ENCODE measurements at regions not wholly inside any gene's neighbourhood (a gene's known extent, or its start where the extent isn't known, plus 50 kb on each side); places are given as distances from the start of the nearest gene placed in this dataset.

DNA sequence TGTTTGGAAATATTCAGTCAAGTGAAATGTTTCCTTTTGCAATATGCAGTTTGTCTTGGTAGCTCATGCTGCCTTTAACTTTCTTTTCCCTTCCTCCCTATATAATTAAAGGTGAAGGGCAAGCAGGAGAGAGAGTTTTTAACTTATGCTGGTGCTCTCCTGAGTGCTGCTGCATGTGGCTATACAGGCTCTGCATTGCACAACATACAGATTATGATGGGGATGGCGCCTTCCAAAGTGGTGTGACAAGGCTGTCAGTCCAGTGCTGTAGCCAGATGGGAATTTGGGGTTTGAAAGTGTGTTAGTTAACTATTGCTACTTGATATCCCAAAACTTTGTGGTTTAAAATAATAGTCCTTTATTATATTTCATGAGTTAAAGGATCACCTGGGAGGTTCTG lies 199.0 kb downstream of the ATP23 start:
- DNase-seq: no peak

DNA sequence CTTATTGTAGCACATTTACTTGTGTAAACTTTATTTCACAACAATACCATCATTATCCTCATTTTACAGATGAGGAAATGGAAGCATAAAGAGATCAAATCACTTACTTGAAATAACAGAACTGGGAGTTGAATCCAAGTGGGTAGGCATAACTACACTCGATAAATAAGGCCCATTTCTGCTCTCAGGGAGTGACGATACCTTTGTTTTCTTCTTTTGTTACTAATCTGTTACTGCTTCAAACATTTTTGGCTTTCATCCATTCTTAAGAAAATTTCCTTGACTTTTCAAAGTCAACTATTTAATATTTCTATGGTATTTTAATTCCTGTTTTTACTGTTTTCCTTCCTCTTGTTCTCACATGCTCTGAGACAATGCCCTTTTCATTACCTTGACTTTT lies 201.6 kb downstream of the ATP23 start:
- no peak for DNase-seq

DNA sequence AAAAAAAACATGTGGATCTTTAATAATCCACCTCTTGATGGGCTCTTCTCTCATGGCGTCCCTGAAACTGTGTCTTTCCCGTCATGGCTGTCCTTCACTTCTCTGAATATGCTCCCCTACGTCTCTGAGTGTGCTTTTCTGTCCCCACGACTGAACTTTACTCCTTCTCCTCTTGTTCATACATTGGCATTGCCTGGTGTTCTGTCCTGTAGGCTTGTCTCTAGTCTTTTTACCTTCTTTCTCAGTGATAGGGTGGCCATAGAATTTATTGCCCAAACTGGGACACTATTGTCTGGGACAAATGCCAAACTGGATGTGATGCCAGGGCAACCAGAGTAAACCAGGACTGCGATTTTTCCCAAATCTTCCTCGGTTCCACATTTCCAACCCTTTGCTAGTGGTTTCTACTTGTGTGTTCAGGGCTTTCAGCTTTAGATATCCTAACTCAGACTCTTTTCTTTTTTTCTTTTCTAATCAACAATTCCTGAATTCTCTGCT lies 202.2 kb downstream of the ATP23 start:
- no peak for DNase-seq

DNA sequence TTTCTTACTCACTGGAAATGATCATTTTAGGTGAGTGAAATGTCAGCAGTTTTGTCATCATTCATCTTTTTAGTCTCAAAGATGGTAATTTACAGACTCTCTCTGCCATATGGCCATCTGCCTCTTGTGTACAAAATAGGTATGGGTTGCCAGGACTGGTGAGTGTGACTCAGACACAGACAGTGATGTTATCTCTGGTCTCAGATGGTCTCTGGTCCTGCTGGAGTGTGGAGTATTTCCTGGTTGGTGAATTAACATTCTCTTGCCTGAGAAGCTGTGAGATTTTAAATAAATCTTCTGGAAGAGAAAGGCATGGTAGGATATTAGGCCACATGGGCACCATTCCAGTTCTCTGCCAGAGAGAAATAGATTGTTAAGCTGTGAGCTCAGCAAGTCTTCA lies 207.0 kb downstream of the ATP23 start:
- DNase-seq: no peak

DNA sequence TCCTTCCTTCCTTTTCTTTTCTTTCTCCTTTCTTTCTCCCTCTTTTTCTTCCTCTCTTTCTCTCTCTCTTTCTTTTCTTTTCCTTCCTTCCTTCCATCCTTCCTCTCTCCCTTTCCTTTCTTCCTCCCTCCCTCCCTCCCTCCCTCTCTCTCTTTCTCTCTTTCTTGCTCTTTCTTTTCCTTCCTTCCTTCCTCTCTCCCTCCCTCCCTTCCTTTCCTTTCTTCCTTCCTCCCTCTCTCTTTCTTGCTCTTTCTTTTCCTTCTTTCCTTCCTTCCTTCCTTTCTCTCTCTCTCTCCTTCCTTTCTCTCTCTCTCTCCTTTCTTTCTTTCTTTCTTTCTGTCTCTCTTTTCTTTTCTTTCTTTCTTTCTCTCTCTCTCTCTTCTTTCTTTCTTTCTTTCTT lies 207.6 kb downstream of the ATP23 start:
- DNase-seq: no peak

DNA sequence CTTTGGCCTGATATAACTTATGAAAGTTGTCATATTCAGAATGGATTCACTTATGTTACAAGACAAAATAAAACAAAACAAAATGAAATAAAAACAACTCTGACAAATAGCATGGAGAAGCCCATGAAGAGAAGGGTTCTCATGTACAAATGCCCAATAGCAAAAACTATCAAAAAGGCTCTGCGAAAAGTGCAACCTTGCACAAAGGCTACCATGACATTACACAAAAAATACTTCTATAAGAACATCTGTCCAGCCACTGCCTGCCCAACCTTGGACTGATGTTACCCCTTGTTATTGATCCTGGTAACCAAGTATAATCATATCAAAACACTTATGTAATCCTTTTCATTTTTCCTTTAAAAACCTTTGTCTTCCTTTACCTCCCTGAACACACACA lies 213.0 kb downstream of the ATP23 start:
- no peak for DNase-seq

DNA sequence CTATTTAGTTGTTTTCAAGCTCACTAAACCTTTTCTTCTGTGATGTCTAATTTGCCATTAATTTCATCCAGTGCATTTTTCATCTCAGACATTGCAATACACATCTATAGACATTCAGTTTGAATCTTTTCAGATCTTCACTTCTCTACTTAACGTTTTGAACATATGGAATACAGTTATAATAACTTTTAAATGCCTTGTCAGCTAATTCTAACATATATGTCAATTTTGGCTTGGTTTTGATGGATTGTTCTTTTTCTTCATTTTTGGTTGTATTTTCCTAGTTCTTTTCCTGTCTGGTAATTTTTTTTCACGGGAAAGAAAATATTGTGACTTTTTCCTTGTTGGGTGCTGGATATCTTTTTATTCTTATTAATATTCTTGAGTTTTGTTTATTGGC lies 215.3 kb downstream of the ATP23 start:
- DNase-seq: no peak

DNA sequence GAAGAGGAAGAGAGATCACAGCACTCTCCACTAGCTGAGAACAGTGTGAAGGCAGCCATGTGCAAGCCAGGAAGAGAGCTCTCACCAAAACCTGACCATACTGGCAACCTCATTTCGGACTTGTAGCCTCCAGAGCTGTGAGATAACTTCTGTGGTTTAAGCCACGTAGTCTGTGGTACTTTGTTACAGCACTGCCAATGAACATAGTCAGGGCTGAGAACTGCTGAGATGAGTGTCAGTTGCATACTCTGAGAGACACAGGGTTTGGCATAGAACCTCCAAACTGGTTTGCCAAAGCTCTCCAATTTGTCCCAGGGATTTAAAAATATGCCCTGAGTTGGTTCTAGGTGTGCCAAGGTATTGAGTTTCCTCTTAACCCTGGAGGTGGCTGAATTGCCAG lies 218.6 kb downstream of the ATP23 start:
- no peak for DNase-seq

DNA sequence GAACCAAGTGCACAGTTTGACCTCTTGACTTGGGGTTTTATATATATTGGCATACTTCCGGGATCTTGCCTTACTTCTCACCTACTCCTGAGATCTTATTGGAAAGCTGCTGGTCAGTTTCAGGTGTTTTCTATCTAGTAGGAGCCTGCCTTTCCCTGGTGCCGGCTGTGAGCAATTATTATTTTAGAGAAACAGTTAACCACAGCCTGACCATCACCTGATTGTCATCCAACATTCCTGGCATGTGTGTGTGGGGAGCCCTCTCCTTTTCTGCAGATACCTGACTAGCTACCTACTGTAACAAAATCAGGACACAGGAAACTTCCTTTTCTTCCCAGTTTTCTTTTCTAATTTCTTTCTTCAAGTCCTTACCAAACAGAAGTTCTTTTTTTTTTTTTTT lies 220.4 kb downstream of the ATP23 start:
- no peak for DNase-seq

DNA sequence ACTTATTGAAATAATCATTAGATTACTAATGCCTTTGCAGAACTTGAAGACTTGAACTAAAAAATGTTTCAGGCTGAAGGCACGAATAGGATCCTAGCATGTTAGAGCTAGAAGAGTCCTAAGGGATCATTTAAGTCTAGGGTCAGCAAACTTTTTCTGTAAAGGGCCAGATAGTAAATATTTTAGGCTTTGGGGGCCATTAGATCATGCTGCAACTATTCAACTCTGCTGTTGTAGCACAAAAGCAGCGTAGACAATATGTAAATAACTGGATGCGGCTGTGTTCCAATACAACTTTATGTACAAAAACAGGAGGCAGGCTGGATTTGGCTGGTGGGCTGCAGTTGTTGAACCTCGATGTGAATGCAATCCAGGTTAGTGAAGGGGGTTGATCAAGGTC lies 221.7 kb downstream of the ATP23 start:
- no peak for DNase-seq

DNA sequence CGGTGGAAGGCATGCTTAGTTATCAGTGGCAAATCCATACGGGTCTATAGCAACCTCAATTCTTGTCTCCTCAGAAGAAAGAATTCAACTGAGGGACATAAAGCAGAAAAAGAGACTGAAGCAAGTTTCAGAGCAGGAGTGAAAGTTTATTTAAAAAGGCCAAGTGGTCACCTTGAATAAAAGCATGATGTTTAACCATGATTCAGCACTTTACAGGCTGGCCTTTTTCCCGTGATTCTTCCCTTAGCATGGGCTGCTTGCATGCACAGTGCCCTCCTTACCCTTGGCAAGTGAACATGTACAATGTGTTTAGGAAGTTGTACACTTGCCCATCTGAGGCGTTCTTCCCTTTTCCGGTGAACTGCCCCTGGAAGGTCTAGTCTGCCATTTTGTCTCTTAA lies 225.3 kb downstream of the ATP23 start:
- DNase-seq: no peak

DNA sequence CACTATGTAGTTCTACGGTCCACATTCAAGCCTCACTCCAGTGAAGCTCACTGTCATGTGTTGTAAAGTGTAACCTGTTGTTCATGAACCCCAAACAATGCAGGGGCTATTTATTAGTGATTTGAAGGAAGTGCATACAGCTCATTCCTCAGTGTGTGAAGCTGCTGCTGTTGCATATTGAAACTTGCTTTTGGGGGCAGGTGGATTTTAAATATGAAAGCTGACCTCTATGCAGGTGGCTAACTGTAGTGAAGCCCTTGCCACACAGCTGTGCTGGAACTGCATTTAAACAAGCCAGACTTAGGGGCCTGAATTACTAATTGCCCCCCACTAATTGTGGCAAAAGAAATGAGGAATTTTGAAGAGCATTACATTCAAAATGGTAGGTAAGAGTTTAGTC lies 226.3 kb downstream of the ATP23 start:
- DNase-seq: no peak

DNA sequence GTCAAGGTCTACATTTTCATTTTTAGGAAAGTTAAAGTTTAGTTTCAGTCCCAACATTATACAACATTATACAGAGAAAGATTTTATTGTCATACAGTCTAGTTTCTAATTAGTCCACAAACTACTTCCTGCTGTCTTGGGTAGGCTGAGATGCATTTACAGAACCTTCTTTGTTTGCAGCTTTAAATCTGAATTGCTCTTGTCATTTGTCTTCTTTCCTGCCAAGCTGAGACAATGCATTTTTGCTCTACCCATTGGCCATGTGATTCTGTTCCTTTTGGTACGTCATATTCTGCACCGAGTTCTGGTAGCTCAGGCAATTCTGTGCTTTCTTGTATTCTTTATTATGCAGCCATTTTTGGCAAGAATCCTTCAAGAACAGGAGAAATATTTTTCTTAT lies 228.5 kb downstream of the ATP23 start:
- no peak for DNase-seq

DNA sequence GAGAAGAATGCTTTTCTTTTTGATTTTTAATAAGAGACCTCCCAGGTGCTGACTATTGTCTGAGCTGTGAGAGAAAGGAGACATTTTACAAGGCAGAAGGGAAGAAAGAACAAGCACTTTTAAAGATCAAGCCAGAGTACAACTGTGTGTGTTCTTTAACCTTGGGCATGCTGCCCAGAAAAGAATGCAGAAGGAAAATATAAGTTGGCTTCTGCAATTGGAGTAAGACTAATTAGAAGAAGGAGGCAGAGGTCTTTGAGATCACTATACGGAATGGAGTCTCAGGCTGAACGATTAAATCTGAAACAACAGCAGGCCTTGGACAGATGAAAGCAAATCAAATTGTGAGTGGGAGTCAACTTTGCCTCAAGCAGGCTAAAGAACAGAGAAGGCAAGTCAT lies 230.5 kb downstream of the ATP23 start:
- no peak for DNase-seq

DNA sequence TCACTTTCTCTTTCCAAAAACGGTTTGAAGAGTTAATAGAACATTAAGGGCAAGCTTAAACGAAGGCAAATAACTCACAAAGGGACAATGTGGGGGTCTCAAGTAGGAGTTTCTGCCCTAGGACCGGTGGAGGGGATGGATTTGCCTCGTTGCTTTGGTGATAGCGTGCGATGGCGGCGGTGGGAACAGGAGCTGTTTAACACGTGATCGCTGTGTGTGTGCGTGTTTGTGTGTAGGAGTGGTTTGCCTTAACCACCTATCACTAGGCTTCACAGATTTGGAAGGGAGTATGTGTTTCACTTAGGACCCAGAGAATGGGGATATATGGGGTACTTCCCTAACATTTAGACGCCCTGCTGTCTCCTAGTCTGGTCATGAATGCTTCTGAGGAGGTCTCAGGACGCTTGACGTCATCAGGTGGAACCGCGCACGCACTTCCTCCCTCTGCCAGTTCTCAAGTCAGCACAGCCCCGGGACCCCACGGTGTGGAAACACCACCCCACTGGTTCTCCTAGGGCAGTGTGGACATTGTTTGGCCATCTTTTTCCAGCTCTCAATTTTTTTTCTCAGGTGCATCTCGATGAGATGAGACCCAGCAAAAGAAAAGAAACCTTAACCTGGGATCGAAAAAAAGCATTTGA lies 231.2 kb downstream of the ATP23 start:
- no peak for DNase-seq

DNA sequence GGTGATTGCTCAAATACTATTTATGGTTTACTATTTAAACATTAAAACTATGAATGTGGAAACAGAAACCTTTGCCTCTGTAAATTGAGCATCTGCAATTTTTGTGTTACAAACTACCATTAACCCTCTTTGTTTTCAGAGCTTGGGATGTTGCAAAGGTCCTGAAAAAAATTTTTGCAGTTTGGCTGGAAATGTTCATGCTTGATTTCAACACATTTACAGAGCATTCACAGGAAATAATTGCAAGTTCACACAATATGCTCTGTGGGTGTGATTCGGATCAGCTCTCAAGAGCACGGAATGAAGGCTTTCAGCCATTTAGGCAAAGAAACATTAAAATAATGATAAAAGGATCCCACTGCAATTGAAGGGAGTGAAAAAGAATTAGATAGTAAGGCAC lies 232.9 kb downstream of the ATP23 start:
- DNase-seq: no peak

DNA sequence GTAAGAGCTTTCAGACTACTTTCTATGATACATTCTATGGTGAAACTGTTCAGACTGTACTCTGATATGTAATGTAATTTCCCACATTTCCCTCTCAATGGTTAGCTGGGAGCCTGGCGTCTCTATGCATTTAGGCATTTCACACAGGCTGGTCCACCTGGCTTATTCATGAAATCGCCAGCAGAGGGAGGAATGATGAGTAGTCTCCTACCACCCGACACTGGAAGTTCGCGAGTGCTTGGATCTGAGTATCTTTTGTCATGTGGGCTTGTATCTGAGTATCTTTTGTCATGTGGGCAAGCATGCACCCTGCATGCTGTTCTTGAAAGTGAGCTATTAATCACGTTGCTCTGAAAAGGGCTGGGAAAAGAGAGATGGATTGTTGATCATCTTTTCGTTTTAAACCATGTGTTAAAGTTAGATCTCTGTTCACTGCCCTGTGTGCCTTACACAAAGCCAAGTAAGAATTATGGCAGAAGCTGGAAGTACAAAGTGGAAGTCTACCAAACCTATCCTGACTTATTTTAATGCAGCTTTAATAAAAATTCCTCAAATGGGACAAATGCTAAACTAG lies 235.0 kb downstream of the ATP23 start:
- no peak for DNase-seq

DNA sequence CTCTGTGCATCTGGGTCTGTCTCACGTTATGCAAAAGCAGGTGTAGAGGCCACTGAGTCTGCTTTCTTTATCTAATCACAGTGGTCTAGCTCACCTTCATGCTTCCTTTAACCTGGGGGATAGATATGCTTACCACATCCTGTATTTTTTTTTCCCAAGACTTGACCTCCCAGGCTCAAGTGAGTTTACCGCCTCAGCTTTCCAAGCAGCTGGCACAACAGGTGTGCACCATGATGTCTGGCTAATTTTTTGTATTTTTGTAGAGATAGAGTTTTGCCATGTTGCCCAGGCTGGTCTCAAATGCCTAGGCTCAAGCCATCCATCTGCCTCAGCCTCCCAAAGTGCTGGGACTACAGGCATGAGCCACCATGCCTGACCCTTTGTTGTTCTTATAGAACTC lies 236.0 kb downstream of the ATP23 start:
- no peak for DNase-seq

DNA sequence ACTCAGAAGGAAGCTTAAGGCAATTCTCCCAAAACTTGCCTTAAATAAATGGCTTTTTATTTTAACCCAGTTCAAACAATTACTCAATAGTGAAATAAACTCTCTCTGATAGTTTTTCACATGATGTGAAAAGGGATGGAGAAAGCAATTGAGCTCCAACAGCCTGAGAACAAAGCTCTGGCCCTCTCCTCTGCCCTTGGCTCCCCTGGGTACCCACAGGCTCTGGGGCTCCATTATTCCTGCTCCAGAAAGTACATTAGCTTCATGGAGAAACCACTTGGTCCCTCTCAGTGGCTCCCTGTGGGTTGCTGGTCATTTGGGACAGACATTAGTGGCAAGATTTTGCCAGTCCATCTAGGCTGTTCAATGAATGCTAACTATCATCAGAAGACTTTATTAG lies 242.8 kb downstream of the ATP23 start:
- DNase-seq: no peak

DNA sequence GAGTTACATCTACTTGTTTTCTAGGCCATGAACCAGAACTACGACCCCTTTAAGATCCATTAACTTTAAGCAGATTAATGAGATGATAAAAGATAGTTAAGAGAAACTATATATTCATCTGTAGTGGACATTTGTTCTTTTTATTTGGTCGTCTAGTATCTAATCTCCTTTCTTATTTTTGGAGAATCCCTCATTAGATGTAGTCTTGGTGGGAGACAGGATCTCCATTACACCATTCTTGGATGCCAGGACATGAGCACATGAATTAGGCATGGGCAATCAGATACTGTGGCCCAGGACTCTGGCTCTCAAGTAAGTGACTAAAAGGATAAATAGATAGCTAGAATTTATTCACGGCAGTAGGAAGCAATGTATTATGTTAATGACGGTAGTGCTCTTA lies 245.0 kb downstream of the ATP23 start:
- no peak for DNase-seq

DNA sequence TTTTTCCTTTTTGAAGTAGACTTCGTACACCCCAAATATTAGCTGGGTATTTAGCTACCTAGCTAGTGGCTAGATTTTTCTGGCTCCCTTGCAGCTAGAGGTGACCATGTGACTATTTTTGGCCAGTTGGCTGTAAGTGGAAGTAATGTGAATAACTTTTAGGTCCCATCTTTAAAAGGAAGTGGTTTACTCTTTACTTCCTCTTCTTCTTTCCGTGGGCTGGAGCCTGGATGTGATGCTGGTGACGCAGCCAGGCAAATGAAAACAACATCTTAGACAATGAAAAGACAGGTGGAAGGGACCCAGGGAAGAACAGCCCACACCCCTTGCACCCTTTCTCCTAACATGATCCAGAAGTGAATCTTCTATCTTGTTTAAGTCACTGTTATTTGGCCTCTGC lies 245.5 kb downstream of the ATP23 start:
- DNase-seq: no peak

DNA sequence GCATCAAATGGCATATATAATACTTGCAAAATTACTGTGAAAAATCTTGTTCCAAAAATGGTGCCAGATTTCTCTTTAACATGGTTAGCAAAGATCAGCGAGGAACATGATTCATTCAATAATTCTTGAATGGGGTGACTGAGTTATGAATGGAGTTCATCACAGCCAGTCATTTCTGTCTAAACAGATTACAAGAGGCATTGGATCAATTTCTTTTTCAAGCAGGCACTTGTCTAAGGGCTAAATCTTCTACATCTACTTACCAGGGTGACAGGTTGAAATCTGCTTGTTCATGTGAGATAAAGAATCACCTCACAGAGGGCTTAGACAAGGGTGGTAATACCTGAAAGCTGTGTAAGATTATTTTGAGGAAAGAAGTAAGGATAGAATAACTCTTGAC lies 247.7 kb downstream of the ATP23 start:
- DNase-seq: no peak

DNA sequence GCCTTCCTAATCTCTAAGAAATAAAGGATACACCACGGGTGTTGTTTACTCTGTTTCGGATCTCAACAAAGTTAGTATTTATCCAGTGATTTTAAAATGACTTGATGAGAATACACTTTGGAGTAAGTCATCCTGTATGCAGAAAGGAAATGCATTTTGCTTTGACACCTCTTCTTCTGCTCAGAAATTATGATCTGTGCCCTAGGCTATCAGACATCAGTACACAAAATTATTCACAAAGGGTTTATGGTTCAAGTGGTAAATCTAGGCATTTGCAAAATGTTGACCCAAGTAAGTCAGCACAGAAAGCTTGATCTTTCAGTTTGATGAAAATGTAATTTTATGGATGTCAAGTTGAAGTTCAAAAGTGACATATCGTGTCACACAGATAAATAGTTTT lies 248.5 kb downstream of the ATP23 start:
- DNase-seq: no peak

DNA sequence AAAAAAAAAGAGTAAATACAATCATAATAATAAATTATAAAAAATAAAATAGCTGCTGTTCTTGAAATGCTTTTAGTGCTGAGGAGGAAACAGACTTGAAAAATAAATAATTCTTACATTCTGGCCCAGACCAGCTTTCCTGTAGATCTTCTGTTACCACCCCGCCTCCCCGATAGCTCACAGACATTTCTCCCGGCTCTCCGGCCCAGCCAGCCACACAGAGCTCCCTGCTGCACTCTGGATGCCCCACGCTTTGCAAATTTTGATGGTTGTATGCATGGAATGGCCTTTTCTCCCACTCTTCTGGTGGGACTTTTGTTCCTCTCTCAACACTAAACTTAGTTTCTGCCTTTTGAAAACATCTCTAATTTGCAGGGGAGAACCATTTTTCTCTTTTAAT lies 249.3 kb downstream of the ATP23 start:
- DNase-seq: no peak

DNA sequence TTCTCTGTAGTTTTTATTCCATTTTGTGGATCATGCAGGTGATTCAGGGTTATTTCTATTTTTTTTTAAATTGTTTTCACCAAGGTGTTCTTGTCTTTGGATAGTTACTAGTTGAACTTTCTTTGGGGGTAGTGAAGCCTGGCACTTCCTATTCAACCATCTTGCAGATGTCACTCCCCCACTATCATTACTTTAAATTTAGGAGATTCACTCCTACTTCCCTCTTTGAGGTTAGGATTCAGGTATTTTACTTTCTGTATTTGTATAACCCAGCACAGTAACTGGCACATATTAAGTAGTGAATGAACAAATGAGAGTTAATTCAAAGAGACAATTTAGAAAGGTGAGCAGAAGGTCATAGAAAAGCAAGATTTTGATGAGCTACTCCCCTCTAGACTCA lies 255.6 kb downstream of the ATP23 start:
- no peak for DNase-seq

Data from CD4-positive, alpha-beta T cell treated with Interleukin-12 subunit alpha and Interleukin-12 subunit beta, for 1 hour (primary cell).